ENCODE measurements at regions not wholly inside any gene's neighbourhood (a gene's known extent, or its start where the extent isn't known, plus 50 kb on each side); places are given as distances from the start of the nearest gene placed in this dataset.

DNA sequence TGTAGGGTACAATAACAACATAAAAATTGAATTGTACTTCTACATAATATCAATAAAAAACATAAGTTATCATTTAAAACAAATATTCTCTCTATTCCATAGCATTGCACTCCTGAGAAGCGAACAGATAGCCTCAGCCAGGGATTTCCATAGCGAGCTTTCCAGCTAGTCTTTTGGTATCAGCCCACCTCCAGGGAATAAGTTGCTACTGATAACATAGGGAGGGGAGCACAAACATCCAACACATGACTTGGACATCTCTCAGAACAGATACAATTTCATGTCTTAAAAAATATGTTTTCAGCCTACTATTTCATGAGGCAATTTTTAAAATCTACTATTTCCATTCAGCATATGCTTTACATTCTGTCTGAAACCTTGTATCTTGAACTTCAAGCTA is 804.4 kb upstream of the RAB6C start:
- FAIRE-seq (no peak), DNase-seq (ENCODE audit: insufficient read length, low spot score) (no peak)
- no peak for TF ChIP-seq POLR2A (IDR thresholded peaks at IDR 0.05; ENCODE audit: low read depth, low read length)
- TF ChIP-seq TAF1 (IDR thresholded peaks at IDR 0.05; ENCODE audit: low read depth, low read length) = no peak
- TF ChIP-seq POLR2AphosphoS5 (IDR thresholded peaks at IDR 0.05; ENCODE audit: low read depth, low read length) = no peak
- no peak for TF ChIP-seq PAX5 (IDR thresholded peaks at IDR 0.05; ENCODE audit: insufficient read depth, low read length, severe bottlenecking)
- no peak for TF ChIP-seq SPI1 (IDR thresholded peaks at IDR 0.05; ENCODE audit: low read depth, low read length)
- no peak for TF ChIP-seq POU2F2 (IDR thresholded peaks at IDR 0.05; ENCODE audit: low read depth, low read length)

DNA sequence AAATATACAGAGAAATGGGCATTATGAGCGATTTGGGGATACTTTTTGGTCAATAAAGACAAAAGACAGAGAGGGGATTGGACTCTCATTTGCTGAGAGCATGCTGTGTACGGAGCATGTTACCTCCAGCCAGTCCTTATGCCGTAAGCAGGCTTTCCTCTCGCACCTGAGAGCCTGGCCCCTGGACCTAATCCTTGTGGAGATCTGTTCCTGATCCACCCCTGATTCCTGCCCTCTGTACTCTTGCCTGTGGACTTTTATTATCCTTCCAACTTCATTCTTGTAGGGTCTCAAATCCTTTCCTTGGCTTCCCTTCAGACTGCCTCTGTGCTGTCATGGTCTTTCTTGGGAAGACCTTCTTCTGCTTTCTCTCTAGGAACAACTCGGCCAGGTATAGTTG is 803.1 kb upstream of the RAB6C start:
- FAIRE-seq (no peak), DNase-seq (ENCODE audit: insufficient read length, low spot score) (no peak)
- TF ChIP-seq SPI1 (IDR thresholded peaks at IDR 0.05; ENCODE audit: low read depth, low read length) (no peak), PAX5 (IDR thresholded peaks at IDR 0.05; ENCODE audit: insufficient read depth, low read length, severe bottlenecking) (no peak), POU2F2 (IDR thresholded peaks at IDR 0.05; ENCODE audit: low read depth, low read length) (no peak), POLR2AphosphoS5 (IDR thresholded peaks at IDR 0.05; ENCODE audit: low read depth, low read length) (no peak), TAF1 (IDR thresholded peaks at IDR 0.05; ENCODE audit: low read depth, low read length) (no peak), POLR2A (IDR thresholded peaks at IDR 0.05; ENCODE audit: low read depth, low read length) (no peak)

DNA sequence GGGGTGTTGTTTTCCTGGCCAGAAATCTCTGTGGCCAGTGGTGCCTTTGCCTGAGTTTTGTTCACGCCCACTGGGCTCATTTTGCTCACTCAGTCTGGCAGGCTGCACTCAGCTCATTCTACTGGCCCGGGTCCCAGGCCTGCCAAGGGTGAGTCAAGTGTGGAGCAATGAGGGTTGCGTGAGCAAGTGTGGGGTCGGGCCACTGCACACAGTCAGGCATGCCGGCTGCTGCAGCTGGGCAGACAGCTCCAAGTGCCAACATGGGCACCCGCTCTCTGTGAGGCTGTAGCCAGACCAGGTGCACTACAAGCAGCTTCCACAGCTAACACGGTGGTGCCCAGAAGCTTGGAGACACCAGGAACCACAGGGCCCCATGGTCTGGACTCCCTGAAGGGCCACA is 801.1 kb upstream of the RAB6C start:
- DNase-seq (ENCODE audit: insufficient read length, low spot score) (no peak), FAIRE-seq (no peak)
- TF ChIP-seq SPI1 (IDR thresholded peaks at IDR 0.05; ENCODE audit: low read depth, low read length) (no peak), POLR2AphosphoS5 (IDR thresholded peaks at IDR 0.05; ENCODE audit: low read depth, low read length) (no peak), PAX5 (IDR thresholded peaks at IDR 0.05; ENCODE audit: insufficient read depth, low read length, severe bottlenecking) (no peak), TAF1 (IDR thresholded peaks at IDR 0.05; ENCODE audit: low read depth, low read length) (no peak), POLR2A (IDR thresholded peaks at IDR 0.05; ENCODE audit: low read depth, low read length) (no peak), POU2F2 (IDR thresholded peaks at IDR 0.05; ENCODE audit: low read depth, low read length) (no peak)

DNA sequence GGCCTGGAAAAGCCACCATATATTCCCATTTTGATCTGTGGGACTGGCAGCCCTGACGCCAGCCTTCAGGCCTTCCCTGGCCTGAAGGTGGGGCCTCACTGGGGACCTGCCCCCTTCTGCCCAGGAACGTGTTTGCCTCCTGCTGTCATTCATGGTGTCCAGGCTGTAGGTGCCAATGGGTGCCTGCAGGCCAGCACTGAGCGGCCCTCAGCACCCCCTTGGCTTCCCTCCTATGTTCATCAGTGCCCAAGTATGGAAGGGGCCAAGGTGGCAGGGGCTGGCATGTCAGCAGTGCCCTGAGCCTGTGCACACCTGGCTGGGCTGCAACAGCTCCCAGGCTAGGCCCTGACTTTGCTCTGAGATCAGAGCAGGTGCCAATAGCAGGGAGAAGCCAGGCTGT is 800.3 kb upstream of the RAB6C start:
- TF ChIP-seq POLR2AphosphoS5 (IDR thresholded peaks at IDR 0.05; ENCODE audit: low read depth, low read length) = no peak
- no peak for TF ChIP-seq POU2F2 (IDR thresholded peaks at IDR 0.05; ENCODE audit: low read depth, low read length)
- TF ChIP-seq SPI1 (IDR thresholded peaks at IDR 0.05; ENCODE audit: low read depth, low read length) = no peak
- DNase-seq (ENCODE audit: insufficient read length, low spot score) = no peak
- no peak for FAIRE-seq

DNA sequence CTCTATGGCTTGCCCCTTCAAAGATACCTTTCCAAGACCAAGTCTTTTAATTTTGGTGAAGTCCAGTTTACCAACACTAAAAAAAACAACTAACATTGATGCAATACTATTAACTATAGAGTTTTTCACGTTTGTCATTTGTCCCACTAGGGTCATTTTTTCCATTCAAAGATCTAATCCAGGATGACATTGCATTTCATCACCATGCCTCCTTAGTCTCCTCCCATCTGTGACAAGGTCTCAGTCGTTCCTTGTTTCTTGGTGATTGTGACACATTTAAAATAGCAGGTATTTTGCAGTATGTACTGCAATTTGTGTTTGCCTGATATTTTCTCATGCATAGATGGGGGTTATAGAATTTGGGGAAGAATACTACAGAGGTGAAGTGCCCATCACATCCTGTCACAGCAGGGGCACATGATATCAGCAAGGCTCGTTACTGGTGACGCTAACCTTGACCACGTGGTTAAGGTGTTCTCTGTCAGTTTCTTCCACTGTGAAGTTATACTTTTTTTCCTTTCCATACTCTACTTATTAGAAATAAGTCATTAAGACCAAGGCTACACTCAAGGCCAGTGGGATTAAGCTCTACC is 799.2 kb upstream of the RAB6C start:
- no peak for TF ChIP-seq SPI1 (IDR thresholded peaks at IDR 0.05; ENCODE audit: low read depth, low read length)
- TF ChIP-seq POLR2A (IDR thresholded peaks at IDR 0.05; ENCODE audit: low read depth, low read length) = no peak
- TF ChIP-seq PAX5 (IDR thresholded peaks at IDR 0.05; ENCODE audit: insufficient read depth, low read length, severe bottlenecking) = no peak
- no peak for TF ChIP-seq TAF1 (IDR thresholded peaks at IDR 0.05; ENCODE audit: low read depth, low read length)
- DNase-seq (ENCODE audit: insufficient read length, low spot score) (no peak), FAIRE-seq (no peak)

DNA sequence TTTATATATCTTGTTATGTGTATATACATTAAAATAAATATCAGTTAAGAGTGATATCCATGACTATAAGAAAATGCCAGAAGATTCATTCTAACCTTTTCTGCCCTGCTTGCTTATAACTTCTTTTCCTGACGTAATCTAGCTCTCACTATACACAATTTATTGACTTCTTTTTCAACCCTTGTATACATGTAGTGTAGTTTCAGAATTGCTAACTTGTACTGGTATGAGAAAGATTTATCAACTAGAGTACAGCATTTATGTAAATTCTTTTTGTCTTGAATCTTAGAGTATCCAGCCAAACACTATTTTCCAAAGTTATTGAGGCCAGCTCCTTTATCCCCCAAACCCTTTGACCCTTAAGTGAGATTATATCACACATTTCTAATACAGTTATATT is 798.0 kb upstream of the RAB6C start:
- TF ChIP-seq SPI1 (IDR thresholded peaks at IDR 0.05; ENCODE audit: low read depth, low read length) = no peak
- no peak for TF ChIP-seq PAX5 (IDR thresholded peaks at IDR 0.05; ENCODE audit: insufficient read depth, low read length, severe bottlenecking)
- TF ChIP-seq POU2F2 (IDR thresholded peaks at IDR 0.05; ENCODE audit: low read depth, low read length) = no peak
- no peak for TF ChIP-seq POLR2A (IDR thresholded peaks at IDR 0.05; ENCODE audit: low read depth, low read length)
- TF ChIP-seq TAF1 (IDR thresholded peaks at IDR 0.05; ENCODE audit: low read depth, low read length) = no peak
- no peak for TF ChIP-seq POLR2AphosphoS5 (IDR thresholded peaks at IDR 0.05; ENCODE audit: low read depth, low read length)
- FAIRE-seq (no peak), DNase-seq (ENCODE audit: insufficient read length, low spot score) (no peak)

DNA sequence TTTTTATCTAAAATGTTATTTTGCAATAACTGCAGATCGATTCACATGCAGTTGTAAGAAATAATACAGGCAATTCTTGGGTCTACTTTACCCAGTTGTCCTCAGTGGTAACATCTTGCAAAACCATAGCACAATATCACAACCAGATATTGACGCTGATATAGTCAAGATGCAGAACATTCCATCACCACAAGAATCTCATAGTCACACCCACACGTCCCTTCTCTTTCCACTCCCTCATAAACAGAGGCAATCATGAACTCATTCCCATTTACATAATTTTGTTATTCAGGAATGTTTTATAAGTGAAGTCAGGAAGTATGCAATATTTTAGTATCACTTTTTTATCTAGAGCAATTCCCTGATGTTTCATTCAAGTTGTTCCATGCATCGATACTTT is 797.5 kb upstream of the RAB6C start:
- TF ChIP-seq POLR2AphosphoS5 (IDR thresholded peaks at IDR 0.05; ENCODE audit: low read depth, low read length) (no peak), POLR2A (IDR thresholded peaks at IDR 0.05; ENCODE audit: low read depth, low read length) (no peak), SPI1 (IDR thresholded peaks at IDR 0.05; ENCODE audit: low read depth, low read length) (no peak), POU2F2 (IDR thresholded peaks at IDR 0.05; ENCODE audit: low read depth, low read length) (no peak), TAF1 (IDR thresholded peaks at IDR 0.05; ENCODE audit: low read depth, low read length) (no peak), PAX5 (IDR thresholded peaks at IDR 0.05; ENCODE audit: insufficient read depth, low read length, severe bottlenecking) (no peak)
- FAIRE-seq (no peak), DNase-seq (ENCODE audit: insufficient read length, low spot score) (no peak)

DNA sequence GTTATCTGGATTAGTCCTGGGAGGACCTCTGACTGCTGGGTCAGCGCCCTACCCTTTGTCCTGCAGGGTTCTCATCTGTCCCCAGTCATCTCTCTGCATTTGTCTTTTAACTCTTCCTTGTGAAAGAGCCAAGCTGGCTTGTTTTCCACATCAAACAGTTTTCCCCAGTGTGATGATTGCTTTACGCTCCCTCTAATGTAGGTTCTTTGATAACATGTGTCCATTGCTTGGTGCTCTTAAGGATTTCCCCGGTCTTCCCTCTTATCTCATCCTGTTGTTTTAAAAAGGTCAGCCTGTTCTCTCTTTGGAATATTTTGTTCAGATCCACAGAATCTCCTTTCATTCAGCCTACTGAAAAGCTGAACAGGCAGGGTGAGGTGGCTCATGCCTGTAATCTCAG is 792.1 kb upstream of the RAB6C start:
- FAIRE-seq = no peak
- no peak for TF ChIP-seq POU2F2 (IDR thresholded peaks at IDR 0.05; ENCODE audit: low read depth, low read length)
- no peak for TF ChIP-seq POLR2AphosphoS5 (IDR thresholded peaks at IDR 0.05; ENCODE audit: low read depth, low read length)
- TF ChIP-seq PAX5 (IDR thresholded peaks at IDR 0.05; ENCODE audit: insufficient read depth, low read length, severe bottlenecking) = no peak
- TF ChIP-seq TAF1 (IDR thresholded peaks at IDR 0.05; ENCODE audit: low read depth, low read length) = no peak
- TF ChIP-seq POLR2A (IDR thresholded peaks at IDR 0.05; ENCODE audit: low read depth, low read length) = no peak

DNA sequence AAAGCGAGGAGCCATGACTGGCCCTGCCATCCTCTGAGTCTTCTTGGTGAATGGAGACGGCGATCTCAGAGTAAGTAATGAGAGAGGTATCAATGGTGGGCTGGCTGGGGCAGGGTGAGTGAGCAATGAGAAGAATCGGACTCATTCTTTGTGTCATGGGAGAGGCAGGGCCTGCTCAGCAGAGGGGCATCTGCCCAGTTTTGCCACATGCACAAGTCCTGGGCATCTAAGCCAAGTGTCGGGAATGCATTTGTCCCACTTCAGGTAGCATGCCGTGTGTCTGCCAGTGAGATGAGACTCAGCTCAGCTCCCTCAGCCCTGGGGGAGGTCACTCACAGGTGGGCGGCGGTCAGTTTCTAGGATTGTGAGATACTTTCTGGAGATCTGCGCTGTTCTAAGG is 791.0 kb upstream of the RAB6C start:
- FAIRE-seq = no peak
- no peak for DNase-seq (ENCODE audit: insufficient read length, low spot score)
- no peak for TF ChIP-seq POU2F2 (IDR thresholded peaks at IDR 0.05; ENCODE audit: low read depth, low read length)
- no peak for TF ChIP-seq POLR2A (IDR thresholded peaks at IDR 0.05; ENCODE audit: low read depth, low read length)
- no peak for TF ChIP-seq POLR2AphosphoS5 (IDR thresholded peaks at IDR 0.05; ENCODE audit: low read depth, low read length)
- TF ChIP-seq TAF1 (IDR thresholded peaks at IDR 0.05; ENCODE audit: low read depth, low read length) = no peak
- TF ChIP-seq SPI1 (IDR thresholded peaks at IDR 0.05; ENCODE audit: low read depth, low read length) = no peak
- TF ChIP-seq PAX5 (IDR thresholded peaks at IDR 0.05; ENCODE audit: insufficient read depth, low read length, severe bottlenecking) = no peak

More for the DNA sequence above, 792.1 kb upstream of the RAB6C start:
- no peak for DNase-seq (ENCODE audit: insufficient read length, low spot score)

DNA sequence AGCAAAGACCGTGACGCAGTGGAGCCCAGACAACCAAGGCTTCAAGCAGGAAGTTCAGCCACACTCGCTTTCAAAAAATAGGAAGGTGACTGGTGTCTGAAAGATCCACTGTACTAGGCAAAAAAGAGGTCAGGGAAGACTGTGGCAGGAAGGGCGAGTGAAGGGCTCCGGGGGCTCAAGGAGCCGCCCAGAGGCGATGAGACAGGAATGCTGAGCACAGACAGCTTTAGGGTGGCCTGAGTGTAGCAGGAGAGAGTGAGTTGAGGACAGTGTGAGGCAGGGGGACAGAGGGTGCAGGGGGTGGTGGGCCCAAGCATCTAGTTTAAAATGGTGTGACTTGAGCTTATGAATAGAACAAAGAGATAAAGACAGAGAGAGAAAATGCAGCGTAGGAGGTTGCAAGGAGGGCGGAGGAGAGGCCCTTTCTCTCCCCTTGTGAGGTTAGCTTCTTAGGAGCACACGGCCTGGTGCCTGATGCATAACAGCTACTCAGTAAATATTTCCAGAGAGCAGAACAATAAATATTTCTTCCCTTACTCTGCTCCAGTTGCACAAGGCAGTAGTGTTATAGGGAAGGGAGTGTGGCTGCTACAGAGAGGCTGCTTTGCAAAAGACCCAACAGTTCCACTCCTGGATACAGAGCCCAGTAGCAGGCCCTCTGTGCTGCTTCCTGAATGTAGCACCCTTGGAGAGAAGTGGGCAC is 789.7 kb upstream of the RAB6C start:
- FAIRE-seq = no peak
- no peak for TF ChIP-seq POU2F2 (IDR thresholded peaks at IDR 0.05; ENCODE audit: low read depth, low read length)
- TF ChIP-seq SPI1 (IDR thresholded peaks at IDR 0.05; ENCODE audit: low read depth, low read length) = no peak
- no peak for TF ChIP-seq POLR2AphosphoS5 (IDR thresholded peaks at IDR 0.05; ENCODE audit: low read depth, low read length)
- no peak for TF ChIP-seq PAX5 (IDR thresholded peaks at IDR 0.05; ENCODE audit: insufficient read depth, low read length, severe bottlenecking)
- no peak for TF ChIP-seq TAF1 (IDR thresholded peaks at IDR 0.05; ENCODE audit: low read depth, low read length)
- TF ChIP-seq POLR2A (IDR thresholded peaks at IDR 0.05; ENCODE audit: low read depth, low read length) = no peak

More for the DNA sequence above, 789.7 kb upstream of the RAB6C start:
- no peak for DNase-seq (ENCODE audit: insufficient read length, low spot score)
